ENCODE measurements at regions not wholly inside any gene's neighbourhood (a gene's known extent, or its start where the extent isn't known, plus 50 kb on each side); places are given as distances from the start of the nearest gene placed in this dataset.
"Not testable (repeated sequence)": the region's sequence is repeated elsewhere in the genome, so short reads cannot be mapped to it uniquely, and the experiment has no call there.

- no peak for DNase-seq (ENCODE audit: low read depth in 2 of 2)
- TF ChIP-seq CTCF (IDR thresholded peaks at IDR 0.05; ENCODE audit: low read depth, low read length): no peak
These were observed 289.0 kb upstream of the ADGRL3 start for GRCh38 chr4:60911127-60911526.

GRCh38 chr4:60913002-60913401, 287.1 kb upstream of the ADGRL3 start:
- no peak overlapping the region for H3K4me3 ChIP-seq (replicated peaks in 1 of 2; ENCODE audit: low read depth in 2 of 2, low read length in 2 of 2)
- no peak for DNase-seq (ENCODE audit: low read depth in 2 of 2)
- TF ChIP-seq CTCF (IDR thresholded peaks at IDR 0.05; ENCODE audit: low read depth, low read length): no peak

More at GRCh38 chr4:60911127-60911526, 289.0 kb upstream of the ADGRL3 start:
- H3K4me3 ChIP-seq (replicated peaks in 1 of 2; ENCODE audit: low read depth in 2 of 2, low read length in 2 of 2): no peak overlapping the region

GRCh38 chr4:60913671-60914070, 286.5 kb upstream of the ADGRL3 start:
- no peak overlapping the region for H3K4me3 ChIP-seq (replicated peaks in 1 of 2; ENCODE audit: low read depth in 2 of 2, low read length in 2 of 2)
- DNase-seq (ENCODE audit: low read depth in 2 of 2): no peak
- no peak for TF ChIP-seq CTCF (IDR thresholded peaks at IDR 0.05; ENCODE audit: low read depth, low read length)

GRCh38 chr4:60921735-60922134, 278.4 kb upstream of the ADGRL3 start:
- DNase-seq (ENCODE audit: low read depth in 2 of 2); H3K4me3 ChIP-seq (replicated peaks in 1 of 2; ENCODE audit: low read depth in 2 of 2, low read length in 2 of 2): not testable (repeated sequence)

GRCh38 chr4:60923075-60923474, 277.1 kb upstream of the ADGRL3 start:
- no peak for TF ChIP-seq CTCF (IDR thresholded peaks at IDR 0.05; ENCODE audit: low read depth, low read length)
- H3K4me3 ChIP-seq (replicated peaks in 1 of 2; ENCODE audit: low read depth in 2 of 2, low read length in 2 of 2): no peak overlapping the region
- DNase-seq (ENCODE audit: low read depth in 2 of 2): no peak

- no peak overlapping the region for H3K4me3 ChIP-seq (replicated peaks in 1 of 2; ENCODE audit: low read depth in 2 of 2, low read length in 2 of 2)
- TF ChIP-seq CTCF (IDR thresholded peaks at IDR 0.05; ENCODE audit: low read depth, low read length): no peak
- DNase-seq (ENCODE audit: low read depth in 2 of 2): no peak
These were observed 273.5 kb upstream of the ADGRL3 start for GRCh38 chr4:60926624-60927023.

GRCh38 chr4:60930866-60931265, 269.3 kb upstream of the ADGRL3 start:
- DNase-seq (ENCODE audit: low read depth in 2 of 2): no peak
- TF ChIP-seq CTCF (IDR thresholded peaks at IDR 0.05; ENCODE audit: low read depth, low read length): no peak
- H3K4me3 ChIP-seq (replicated peaks in 1 of 2; ENCODE audit: low read depth in 2 of 2, low read length in 2 of 2): no peak overlapping the region
